BJ (cell line): ENCODE measurements at regions not wholly inside any gene's neighbourhood (a gene's known extent, or its start where the extent isn't known, plus 50 kb on each side); places are given as distances from the start of the nearest gene placed in this dataset.

Experiments used
- CTCF ChIA-PET: fragments of 350-600 bp; formaldehyde crosslinking; extraction: SDS; loops from one replicate; lab custom pipeline; 2021; ENCODE audit warnings: antibody characterized with exemption, inconsistent platforms; lab: Yijun Ruan, JAX
- POLR2A ChIA-PET: fragments of 300-600 bp; sonication (Branson Sonifier 250); formaldehyde crosslinking; extraction: SDS; loops from one replicate; lab custom pipeline; 2021; ENCODE audit warnings: antibody characterized with exemption; lab: Charles Lee
- DNase-seq: peaks from one replicate; pipeline ENCODE4 v3.0.0-alpha.2; 2011; ENCODE audit warnings: low read depth
- H3K27me3 ChIP-seq: 2 replicates; pipeline ENCODE4 v1.6.0; 2011; ENCODE audit warnings: low read length; ENCODE audit not compliant: control insufficient read depth, insufficient read depth
- H3K36me3 ChIP-seq: 2 replicates; pipeline ENCODE4 v1.5.1; 2011; ENCODE audit warnings: low read length; ENCODE audit not compliant: control insufficient read depth, insufficient read depth
- H3K4me3 ChIP-seq: 2 replicates; pipeline ENCODE4 v1.5.1; 2011; ENCODE audit warnings: low read depth, mild to moderate bottlenecking, control low read depth, low read length
- CTCF ChIP-seq: IDR thresholded peaks from 2 replicates; pipeline ENCODE4 v1.5.1; 2011; ENCODE audit warnings: low read depth, mild to moderate bottlenecking, control low read depth, inconsistent platforms, low read length, moderate library complexity; ENCODE audit not compliant: insufficient read depth

GRCh38 chr4:84381759-84382158, 117.3 kb downstream of the NKX6-1 start:
- TF ChIP-seq CTCF: no peak
- H3K4me3 ChIP-seq: no peak overlapping the region
- DNase-seq: no peak
- no peaks in the 10 kb centered on the region for H3K36me3 ChIP-seq
- ChIA-PET POLR2A (no interaction called here), CTCF (no interaction called here)
- no peaks in the 10 kb centered on the region for H3K27me3 ChIP-seq

GRCh38 chr4:84379917-84380641, 119.0 kb downstream of the NKX6-1 start:
- POLR2A ChIA-PET: no interaction called here
- DNase-seq: no peak
- no peak overlapping the region for H3K4me3 ChIP-seq
- no peaks in the 10 kb centered on the region for H3K36me3 ChIP-seq
- CTCF ChIA-PET: no interaction called here
- no peak for TF ChIP-seq CTCF
- H3K27me3 ChIP-seq: no peaks in the 10 kb centered on the region

- DNase-seq: no peak
- CTCF ChIA-PET: no interaction called here
- Histone ChIP-seq H3K4me3 (no peak overlapping the region), H3K36me3 (no peaks in the 10 kb centered on the region), H3K27me3 (no peaks in the 10 kb centered on the region)
- TF ChIP-seq CTCF: no peak
- POLR2A ChIA-PET: no interaction called here
Observed at GRCh38 chr4:84378983-84379382, 120.1 kb downstream of the NKX6-1 start.

- ChIA-PET POLR2A (no interaction called here), CTCF (no interaction called here)
- Histone ChIP-seq H3K27me3 (no peaks in the 10 kb centered on the region), H3K4me3 (no peak overlapping the region), H3K36me3 (no peaks in the 10 kb centered on the region)
- no peak for DNase-seq
- TF ChIP-seq CTCF: no peak
Observed at GRCh38 chr4:84378356-84378755, 120.7 kb downstream of the NKX6-1 start.

GRCh38 chr4:84366907-84367306, 132.2 kb downstream of the NKX6-1 start:
- POLR2A ChIA-PET: no interaction called here

More at GRCh38 chr4:84366907-84367306, 132.2 kb downstream of the NKX6-1 start:
- no peak overlapping the region for H3K4me3 ChIP-seq
- no peak for TF ChIP-seq CTCF
- H3K27me3 ChIP-seq: no peaks in the 10 kb centered on the region; the same call in 1 of the 2 replicates
- CTCF ChIA-PET: no interaction called here
- DNase-seq: no peak
- no peaks in the 10 kb centered on the region for H3K36me3 ChIP-seq
